ENCODE measurements at regions not wholly inside any gene's neighbourhood (a gene's known extent, or its start where the extent isn't known, plus 50 kb on each side); places are given as distances from the start of the nearest gene placed in this dataset.
"Not testable (repeated sequence)": the region's sequence is repeated elsewhere in the genome, so short reads cannot be mapped to it uniquely, and the experiment has no call there.

GRCh38 chr5:114844711-114845110 lies 325.0 kb downstream of the TRIM36 start:
- DNase-seq (ENCODE audit: low read depth in 1 of 2, low spot score in 2 of 2); H3K36me3 ChIP-seq (ENCODE audit: control insufficient read depth in 2 of 4, insufficient read depth in 4 of 4, low read length in 3 of 4); H3K14ac ChIP-seq (ENCODE audit: insufficient read length); H2BK15ac ChIP-seq (ENCODE audit: low read length); H3K79me1 ChIP-seq (ENCODE audit: low read depth, low read length); H3K27me3 ChIP-seq (replicated peaks in 1 of 4; ENCODE audit: control insufficient read depth in 3 of 4, extremely low read depth in 1 of 4, insufficient read depth in 3 of 4, low read length in 3 of 4); H4K20me1 ChIP-seq (replicated peaks in 1 of 2; ENCODE audit: control insufficient read depth in 1 of 2, insufficient read depth in 2 of 2, low read length in 2 of 2); H3K23ac ChIP-seq (ENCODE audit: insufficient read length); H3K27ac ChIP-seq (ENCODE audit: low read depth, low read length); H3K18ac ChIP-seq (ENCODE audit: extremely low read depth, low read length); H4K5ac ChIP-seq (ENCODE audit: insufficient read length, low read depth, low read length); H4K91ac ChIP-seq (replicated peaks; ENCODE audit: insufficient read length, low read length); H3K79me2 ChIP-seq (ENCODE audit: control insufficient read depth in 1 of 2, insufficient read depth in 2 of 2, low read length in 2 of 2); H4K8ac ChIP-seq (ENCODE audit: extremely low read depth, insufficient read depth, low read length); POLR2A ChIA-PET (ENCODE audit: partially characterized antibody); H3K4ac ChIP-seq (replicated peaks; ENCODE audit: insufficient read length, low read depth, low read length); H3K4me2 ChIP-seq (ENCODE audit: insufficient read depth in 1 of 2, low read depth in 2 of 2, low read length in 2 of 2); H3K9ac ChIP-seq (replicated peaks in 1 of 4; ENCODE audit: extremely low read depth in 1 of 4, low read depth in 3 of 4, low read length in 3 of 4); H2BK5ac ChIP-seq (ENCODE audit: low read depth, low read length); FAIRE-seq; H3K23me2 ChIP-seq (ENCODE audit: low read depth, low read length); H3K4me1 ChIP-seq (replicated peaks in 1 of 4; ENCODE audit: control insufficient read depth in 3 of 4, insufficient read depth in 4 of 4, low read length in 3 of 4); H3K56ac ChIP-seq (replicated peaks; ENCODE audit: insufficient read length, low read depth, low read length); H2BK120ac ChIP-seq (replicated peaks; ENCODE audit: low read depth, low read length); H3K4me3 ChIP-seq (ENCODE audit: extremely low read depth in 1 of 4, insufficient read depth in 2 of 4, low read depth in 3 of 4, low read length in 4 of 4); H2BK20ac ChIP-seq (ENCODE audit: low read length); H2AFZ ChIP-seq (ENCODE audit: low read length); H2BK12ac ChIP-seq (ENCODE audit: low read depth, low read length); H2AK5ac ChIP-seq (ENCODE audit: low read depth, low read length): not testable (repeated sequence)
- CTCF ChIA-PET (ENCODE audit: partially characterized antibody): interaction anchor here (0.9 kb wide), 1 partner anchor 14 kb away, joined by 3 read pairs; no protein-coding TSS in a partner anchor
- H3K9me3 ChIP-seq (ENCODE audit: insufficient read depth in 2 of 2, low read depth in 1 of 2, low read length in 1 of 2): peaks cover 12% of the 10 kb centered on the region in 2 experiments
- WGBS, 2 experiments (ENCODE audit: extremely low coverage in 1 of 2, insufficient coverage in 1 of 2, insufficient read length in 1 of 2, insufficient replicate concordance in 2 of 2, low coverage in 1 of 2, low lambda C conversion rate in 2 of 2, missing lambda C conversion rate in 1 of 2): 88% methylated on average over 9 of the region's 9 CpGs; no CpG with 5 or more reads in 1 of the 2 experiments

Data from H1 (cell line).